IMR-90 (cell line): ENCODE measurements at regions not wholly inside any gene's neighbourhood (a gene's known extent, or its start where the extent isn't known, plus 50 kb on each side); places are given as distances from the start of the nearest gene placed in this dataset.

Experiments
- ATAC-seq: fragments of 200-7000 bp; cut with Tn5 transposase; 2 replicates; pipeline ENCODE4 v1.9.1; 2020; ENCODE audit warnings: low read depth, mild to moderate bottlenecking, moderate library complexity
- BruUV-seq: library from RNA; stranded (reverse); fragments of 400-500 nt; replicated peaks from 2 replicates; lab custom pipeline; 2021; lab: Mats Ljungman, UMichigan
- CTCF ChIA-PET: fragments of 300-600 bp; formaldehyde crosslinking; extraction: SDS; loops from one replicate; lab custom pipeline; 2021; ENCODE audit warnings: antibody characterized with exemption; lab: Yijun Ruan, JAX
- POLR2A ChIA-PET: fragments of 300-600 bp; sonication (Branson Sonifier 250); formaldehyde crosslinking; loops from one replicate; lab custom pipeline; 2022; ENCODE audit warnings: antibody characterized with exemption; ENCODE audit not compliant: unreplicated experiment; lab: Charles Lee
- DNase-seq: peaks from one replicate; pipeline ENCODE4 v3.0.0; 2013
- H2AFZ ChIP-seq: replicated peaks from 2 replicates; pipeline ENCODE3; 2013; ENCODE audit warnings: low read length, mild to moderate bottlenecking; ENCODE audit not compliant: poor library complexity
- H2AK5ac ChIP-seq: 2 replicates; pipeline ENCODE4 v1.6.1; 2013; ENCODE audit warnings: low read depth, low read length, inconsistent platforms
- H2AK9ac ChIP-seq: replicated peaks from 2 replicates; pipeline ENCODE3; 2013; ENCODE audit warnings: mild to moderate bottlenecking, low read depth, low read length, moderate library complexity; ENCODE audit not compliant: poor library complexity
- H2BK120ac ChIP-seq: 2 replicates; pipeline ENCODE4 v1.6.1; 2013; ENCODE audit warnings: low read depth, low read length, inconsistent platforms
- H2BK15ac ChIP-seq: 3 replicates; pipeline ENCODE4 v1.6.1; 2013; ENCODE audit warnings: low read depth, low read length, inconsistent platforms
- H2BK20ac ChIP-seq: 2 replicates; pipeline ENCODE4 v1.6.1; 2013; ENCODE audit warnings: low read depth, mild to moderate bottlenecking, inconsistent platforms, low read length, moderate library complexity
- H2BK5ac ChIP-seq: 2 replicates; pipeline ENCODE4 v1.6.1; 2013; ENCODE audit warnings: mild to moderate bottlenecking, low read depth, low read length, inconsistent platforms; ENCODE audit not compliant: poor library complexity, severe bottlenecking
- H3K14ac ChIP-seq: replicated peaks from 2 replicates; pipeline ENCODE4 v1.6.1; 2013; ENCODE audit warnings: low read depth, low read length, inconsistent platforms
- H3K18ac ChIP-seq: 2 replicates; pipeline ENCODE4 v1.6.1; 2013; ENCODE audit warnings: low read depth, low read length, control low read depth
- H3K23ac ChIP-seq: 2 replicates; pipeline ENCODE4 v1.6.1; 2013; ENCODE audit warnings: low read depth, low read length, inconsistent platforms
- H3K27ac ChIP-seq: 2 replicates; pipeline ENCODE4 v1.5.1; 2013; ENCODE audit warnings: mild to moderate bottlenecking, control low read depth, low read length; ENCODE audit not compliant: insufficient read depth
- H3K27me3 ChIP-seq: 2 replicates; pipeline ENCODE4 v1.6.1; 2013; ENCODE audit warnings: low read length; ENCODE audit not compliant: control insufficient read depth, insufficient read depth
- H3K36me3 ChIP-seq: 2 replicates; pipeline ENCODE4 v1.6.1; 2013; ENCODE audit warnings: low read length, mixed read lengths; ENCODE audit not compliant: control insufficient read depth, insufficient read depth
- H3K4ac ChIP-seq: 2 replicates; pipeline ENCODE4 v1.6.1; 2013; ENCODE audit warnings: low read depth, low read length, inconsistent platforms
- H3K4me1 ChIP-seq: 2 replicates; pipeline ENCODE4 v1.6.1; 2013; ENCODE audit warnings: low read length, mixed read lengths; ENCODE audit not compliant: control insufficient read depth, insufficient read depth
- H3K4me2 ChIP-seq: 2 replicates; pipeline ENCODE4 v1.6.1; 2013; ENCODE audit warnings: low read depth, mild to moderate bottlenecking, control low read depth, low read length, moderate library complexity
- H3K4me3 ChIP-seq: 2 replicates; pipeline ENCODE4 v1.5.1; 2013; ENCODE audit warnings: low read depth, mild to moderate bottlenecking, control low read depth, low read length, moderate library complexity; ENCODE audit not compliant: insufficient read depth
- H3K56ac ChIP-seq: 2 replicates; pipeline ENCODE4 v1.6.1; 2013; ENCODE audit warnings: low read length, inconsistent platforms; ENCODE audit not compliant: insufficient read depth; ENCODE audit errors: extremely low read depth
- H3K79me1 ChIP-seq, 2 experiments: 2 replicates each; pipeline ENCODE4 v1.6.1; 2013; ENCODE audit warnings: low read length in 2 of 2, inconsistent platforms in 1 of 2, low read depth in 1 of 2
- H3K9ac ChIP-seq: 2 replicates; pipeline ENCODE4 v1.6.1; 2013; ENCODE audit warnings: low read depth, low read length, control low read depth
- H3K9me1 ChIP-seq: 2 replicates; pipeline ENCODE4 v1.6.1; 2013; ENCODE audit warnings: low read length, inconsistent platforms; ENCODE audit not compliant: insufficient read depth
- H3K9me3 ChIP-seq: 2 replicates; pipeline ENCODE4 v1.6.1; 2013; ENCODE audit warnings: low read length; ENCODE audit not compliant: control insufficient read depth, insufficient read depth
- H4K20me1 ChIP-seq: 2 replicates; pipeline ENCODE4 v1.6.1; 2013; ENCODE audit warnings: low read length, inconsistent platforms; ENCODE audit not compliant: insufficient read depth
- H4K5ac ChIP-seq: 2 replicates; pipeline ENCODE4 v1.6.1; 2013; ENCODE audit warnings: mild to moderate bottlenecking, low read depth, low read length, control low read depth
- H4K8ac ChIP-seq, 2 experiments: 2 replicates each; pipeline ENCODE4 v1.6.1; 2013; ENCODE audit warnings: low read depth in 2 of 2, low read length in 2 of 2, control low read depth in 1 of 2, inconsistent platforms in 1 of 2
- H4K91ac ChIP-seq: 2 replicates; pipeline ENCODE4 v1.6.1; 2013; ENCODE audit warnings: low read depth, low read length, inconsistent platforms; ENCODE audit not compliant: insufficient read depth
- BHLHE40 ChIP-seq: fragments of 150-350 bp; IDR thresholded peaks from 2 replicates; pipeline ENCODE4 v1.6.1; 2016; ENCODE audit warnings: mild to moderate bottlenecking, low read depth, low read length
- CEBPB ChIP-seq: IDR thresholded peaks from 2 replicates; pipeline ENCODE4 v1.6.1; 2012; ENCODE audit warnings: low read depth, low read length, improper control_type of control experiment
- RFX5 ChIP-seq: IDR thresholded peaks from 2 replicates; pipeline ENCODE4 v1.8.0; 2012; ENCODE audit warnings: low read depth, mild to moderate bottlenecking, low read length, moderate library complexity
- WGBS, 2 experiments: methylation state at CpG; one replicate each; pipeline versions ENCODE4 v1.1.5 to v1.1.7; 2013; ENCODE audit warnings: missing lambda C conversion rate in 2 of 2; ENCODE audit not compliant: insufficient read length in 1 of 2; ENCODE audit errors: extremely low coverage in 2 of 2; 5-methylcytosine and 5-hydroxymethylcytosine counted together
- dilution Hi-C: fragments of 300-500 bp; cut with HindIII; formaldehyde crosslinking; loops from one replicate; pipeline ENCODE4 v1.14.3; 2018; ENCODE audit warnings: low sequenced_read_pairs; ENCODE audit not compliant: unreplicated experiment
- in situ Hi-C: fragments of 300-500 bp; cut with MboI; formaldehyde crosslinking; loops from 3 replicates; pipeline ENCODE4 v1.14.3; 2019; ENCODE audit warnings: low sequenced_read_pairs, inconsistent platforms, mixed read lengths
- intact Hi-C: fragments of 100-400 bp; cut with micrococcal nuclease; formaldehyde crosslinking; loops from 2 replicates; pipeline ENCODE4 v1.10.0; 2022

- Histone ChIP-seq H3K27me3 (no peaks in the 10 kb centered on the region), H2BK120ac (no peak overlapping the region), H3K14ac (no peak overlapping the region), H3K4me1 (no peaks in the 10 kb centered on the region), H3K27ac (no peak overlapping the region), H3K56ac (no peak overlapping the region), H3K4ac (no peak overlapping the region), H4K5ac (no peak overlapping the region), H4K91ac (no peak overlapping the region), H4K20me1 (no peaks in the 10 kb centered on the region), H4K8ac (no peak overlapping the region), H3K9ac (no peak overlapping the region), H2AK5ac (no peak overlapping the region), H2AFZ (no peak overlapping the region), H3K23ac (no peak overlapping the region), H2BK20ac (no peak overlapping the region), H3K79me1 (no peaks in the 10 kb centered on the region), H2BK15ac (no peak overlapping the region), H3K36me3 (no peaks in the 10 kb centered on the region), H2BK5ac (no peak overlapping the region), H3K18ac (no peak overlapping the region), H2AK9ac (no peak overlapping the region), H3K4me3 (no peak overlapping the region), H3K9me1 (no peaks in the 10 kb centered on the region), H3K4me2 (no peak overlapping the region), H3K9me3 (no peaks in the 10 kb centered on the region)
- in situ Hi-C loops, result no loop called here
- intact Hi-C loops, result no loop called here
- BruUV-seq, result no TSS peak
- ChIA-PET POLR2A (no interaction called here), CTCF (interaction anchor here (0.9 kb wide), 1 partner anchor 10 kb away, joined by 3 read pairs; no protein-coding TSS in a partner anchor)
- ATAC-seq (no peak), DNase-seq (no peak)
- TF ChIP-seq CEBPB, result no peak
- TF ChIP-seq RFX5, result no peak
- no peak for TF ChIP-seq BHLHE40
- dilution Hi-C loops, result no loop called here
- WGBS, 2 experiments, result no CpG with 5 or more reads among the region's 2 CpGs
Observed at GRCh38 chr6:91827151-91827550, 1240.3 kb upstream of the MAP3K7 start.
